ENCODE measurements at regions not wholly inside any gene's neighbourhood (a gene's known extent, or its start where the extent isn't known, plus 50 kb on each side); places are given as distances from the start of the nearest gene placed in this dataset.
"Not testable (repeated sequence)": the region's sequence is repeated elsewhere in the genome, so short reads cannot be mapped to it uniquely, and the experiment has no call there.

DNA sequence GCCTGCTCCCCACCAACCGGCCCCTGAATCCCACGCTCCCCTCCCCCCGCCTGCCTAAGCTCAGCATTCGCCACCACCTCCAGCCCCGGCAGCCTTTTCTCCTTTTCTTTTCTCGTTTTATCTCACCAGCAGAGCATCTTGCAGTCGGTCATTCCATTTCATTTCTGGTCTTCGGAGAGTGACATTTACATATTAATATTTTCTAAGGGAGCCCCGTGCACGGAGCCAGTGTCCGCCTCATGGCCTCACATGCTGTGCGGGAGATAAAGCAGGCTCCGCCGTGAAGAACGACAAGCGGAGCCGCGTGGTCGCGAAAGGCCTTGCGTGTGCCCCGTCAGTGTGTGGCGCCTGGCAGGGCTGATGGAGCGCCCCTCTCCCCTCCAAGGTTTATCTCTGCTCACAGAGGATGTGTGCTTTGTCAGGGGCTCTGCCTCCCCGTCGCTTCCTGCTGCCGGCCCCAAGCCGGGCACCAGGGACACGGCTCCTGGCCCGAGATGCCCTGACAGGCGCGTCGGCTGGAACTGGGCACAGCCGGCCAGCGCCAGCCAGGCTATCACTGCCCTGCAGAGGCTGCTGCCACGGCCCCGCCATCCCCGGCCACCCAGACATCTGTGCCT lies 95.5 kb upstream of the GSE1 start (continued):
- TF ChIP-seq, protein P1, sequence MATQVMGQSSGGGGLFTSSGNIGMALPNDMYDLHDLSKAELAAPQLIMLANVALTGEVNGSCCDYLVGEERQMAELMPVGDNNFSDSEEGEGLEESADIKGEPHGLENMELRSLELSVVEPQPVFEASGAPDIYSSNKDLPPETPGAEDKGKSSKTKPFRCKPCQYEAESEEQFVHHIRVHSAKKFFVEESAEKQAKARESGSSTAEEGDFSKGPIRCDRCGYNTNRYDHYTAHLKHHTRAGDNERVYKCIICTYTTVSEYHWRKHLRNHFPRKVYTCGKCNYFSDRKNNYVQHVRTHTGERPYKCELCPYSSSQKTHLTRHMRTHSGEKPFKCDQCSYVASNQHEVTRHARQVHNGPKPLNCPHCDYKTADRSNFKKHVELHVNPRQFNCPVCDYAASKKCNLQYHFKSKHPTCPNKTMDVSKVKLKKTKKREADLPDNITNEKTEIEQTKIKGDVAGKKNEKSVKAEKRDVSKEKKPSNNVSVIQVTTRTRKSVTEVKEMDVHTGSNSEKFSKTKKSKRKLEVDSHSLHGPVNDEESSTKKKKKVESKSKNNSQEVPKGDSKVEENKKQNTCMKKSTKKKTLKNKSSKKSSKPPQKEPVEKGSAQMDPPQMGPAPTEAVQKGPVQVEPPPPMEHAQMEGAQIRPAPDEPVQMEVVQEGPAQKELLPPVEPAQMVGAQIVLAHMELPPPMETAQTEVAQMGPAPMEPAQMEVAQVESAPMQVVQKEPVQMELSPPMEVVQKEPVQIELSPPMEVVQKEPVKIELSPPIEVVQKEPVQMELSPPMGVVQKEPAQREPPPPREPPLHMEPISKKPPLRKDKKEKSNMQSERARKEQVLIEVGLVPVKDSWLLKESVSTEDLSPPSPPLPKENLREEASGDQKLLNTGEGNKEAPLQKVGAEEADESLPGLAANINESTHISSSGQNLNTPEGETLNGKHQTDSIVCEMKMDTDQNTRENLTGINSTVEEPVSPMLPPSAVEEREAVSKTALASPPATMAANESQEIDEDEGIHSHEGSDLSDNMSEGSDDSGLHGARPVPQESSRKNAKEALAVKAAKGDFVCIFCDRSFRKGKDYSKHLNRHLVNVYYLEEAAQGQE (IDR thresholded peaks at IDR 0.05; ENCODE audit: low read depth, low read length), result no peak
- TF ChIP-seq, protein P2, sequence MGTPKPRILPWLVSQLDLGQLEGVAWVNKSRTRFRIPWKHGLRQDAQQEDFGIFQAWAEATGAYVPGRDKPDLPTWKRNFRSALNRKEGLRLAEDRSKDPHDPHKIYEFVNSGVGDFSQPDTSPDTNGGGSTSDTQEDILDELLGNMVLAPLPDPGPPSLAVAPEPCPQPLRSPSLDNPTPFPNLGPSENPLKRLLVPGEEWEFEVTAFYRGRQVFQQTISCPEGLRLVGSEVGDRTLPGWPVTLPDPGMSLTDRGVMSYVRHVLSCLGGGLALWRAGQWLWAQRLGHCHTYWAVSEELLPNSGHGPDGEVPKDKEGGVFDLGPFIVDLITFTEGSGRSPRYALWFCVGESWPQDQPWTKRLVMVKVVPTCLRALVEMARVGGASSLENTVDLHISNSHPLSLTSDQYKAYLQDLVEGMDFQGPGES (IDR thresholded peaks at IDR 0.05; ENCODE audit: low read depth, low read length), result no peak

DNA sequence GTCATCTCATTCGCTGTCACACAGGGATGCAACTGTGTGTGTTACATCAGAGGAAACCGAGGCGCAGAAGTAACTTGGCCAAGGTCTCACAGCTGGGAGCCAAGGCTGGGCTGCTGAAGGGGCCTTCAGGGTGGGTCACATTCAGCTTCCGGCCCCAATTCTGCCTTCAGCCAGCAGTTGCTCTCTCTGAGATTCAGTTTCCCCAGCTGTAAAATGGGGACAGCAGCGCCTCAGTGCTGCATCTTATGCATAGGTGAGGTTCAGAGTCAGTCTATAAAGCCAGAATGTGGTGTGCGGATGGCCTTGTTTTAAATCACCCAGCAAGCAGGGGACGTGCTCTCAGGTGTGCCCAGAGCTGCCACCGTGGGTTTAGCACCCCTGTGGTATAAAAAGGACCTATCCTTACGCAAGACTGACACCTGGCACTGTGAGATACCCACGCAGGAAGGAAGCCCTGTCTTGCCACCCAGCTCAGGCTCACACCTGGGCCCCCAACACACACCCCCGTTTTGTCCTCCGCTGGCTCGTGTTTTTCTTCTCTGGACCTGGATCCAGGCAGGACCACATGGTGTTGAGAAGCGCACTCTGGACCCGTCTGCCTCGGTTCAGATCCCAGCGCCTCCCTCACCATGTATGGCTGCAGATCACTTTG lies 94.6 kb upstream of the GSE1 start:
- Histone ChIP-seq H3F3A (replicated peaks; ENCODE audit: insufficient read depth) (no peaks in the 10 kb centered on the region), H3K27me3 (ENCODE audit: insufficient read depth) (no peaks in the 10 kb centered on the region), H3K79me2 (ENCODE audit: insufficient read depth) (no peaks in the 10 kb centered on the region), H3K4me3 (ENCODE audit: low read depth in 2 of 2, low read length in 1 of 2) (no peak overlapping the region), H3K9ac (no peak overlapping the region), H3K9me3 (no peaks in the 10 kb centered on the region), H3K9me2 (no peaks in the 10 kb centered on the region), H2AFZ (ENCODE audit: low read depth) (no peak overlapping the region), H3K4me1 (ENCODE audit: control insufficient read depth in 1 of 2, insufficient read depth in 2 of 2, low read depth in 1 of 2, low read length in 1 of 2) (peaks cover 24 to 35% of the 10 kb centered on the region in 2 experiments; a peak in 3 of 4 replicates), H3K36me3 (replicated peaks in 1 of 2; ENCODE audit: control insufficient read depth in 1 of 2, insufficient read depth in 2 of 2, low read length in 1 of 2) (no peaks in the 10 kb centered on the region), H3K27ac (ENCODE audit: low read depth in 2 of 2, low read length in 1 of 2) (no peak overlapping the region), H3K4me2 (no peak overlapping the region), H4K20me1 (ENCODE audit: insufficient read depth) (no peaks in the 10 kb centered on the region)
- DNase-seq, result no peak
- POLR2A ChIA-PET, result no interaction called here
- TF ChIP-seq JUND (IDR thresholded peaks at IDR 0.05), result no peak
- TF ChIP-seq FOXM1 (IDR thresholded peaks at IDR 0.05; ENCODE audit: low read depth), result no peak
- TF ChIP-seq EZH2phosphoT487 (IDR thresholded peaks at IDR 0.05; ENCODE audit: borderline replicate concordance, low read depth), result no peak
- TF ChIP-seq TCF12 (IDR thresholded peaks at IDR 0.05), result no peak
- TF ChIP-seq SMC3 (IDR thresholded peaks at IDR 0.05; ENCODE audit: low read depth, low read length), result no peak
- TF ChIP-seq ELF1 (IDR thresholded peaks at IDR 0.05), result no peak
- TF ChIP-seq, protein P3, sequence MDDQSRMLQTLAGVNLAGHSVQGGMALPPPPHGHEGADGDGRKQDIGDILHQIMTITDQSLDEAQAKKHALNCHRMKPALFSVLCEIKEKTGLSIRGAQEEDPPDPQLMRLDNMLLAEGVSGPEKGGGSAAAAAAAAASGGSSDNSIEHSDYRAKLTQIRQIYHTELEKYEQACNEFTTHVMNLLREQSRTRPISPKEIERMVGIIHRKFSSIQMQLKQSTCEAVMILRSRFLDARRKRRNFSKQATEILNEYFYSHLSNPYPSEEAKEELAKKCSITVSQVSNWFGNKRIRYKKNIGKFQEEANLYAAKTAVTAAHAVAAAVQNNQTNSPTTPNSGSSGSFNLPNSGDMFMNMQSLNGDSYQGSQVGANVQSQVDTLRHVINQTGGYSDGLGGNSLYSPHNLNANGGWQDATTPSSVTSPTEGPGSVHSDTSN (IDR thresholded peaks at IDR 0.05), result no peak
- TF ChIP-seq GABPA (IDR thresholded peaks at IDR 0.05; ENCODE audit: low read depth), result no peak
- TF ChIP-seq, protein P2 (IDR thresholded peaks at IDR 0.05; ENCODE audit: low read depth, low read length), result no peak
- TF ChIP-seq EP300 (IDR thresholded peaks at IDR 0.05; ENCODE audit: borderline replicate concordance in 1 of 2, low read depth in 1 of 2, low read length in 1 of 2), result no peak
- TF ChIP-seq NFIC (IDR thresholded peaks at IDR 0.05; ENCODE audit: borderline replicate concordance), result no peak
- CTCF ChIA-PET, result interaction anchor here (1.5 kb wide), 1 partner anchor 21 kb away, joined by 3 read pairs; no protein-coding TSS in a partner anchor
- WGBS (ENCODE audit: low lambda C conversion rate), result 89% methylated on average over 15 of the region's 17 CpGs

DNA sequence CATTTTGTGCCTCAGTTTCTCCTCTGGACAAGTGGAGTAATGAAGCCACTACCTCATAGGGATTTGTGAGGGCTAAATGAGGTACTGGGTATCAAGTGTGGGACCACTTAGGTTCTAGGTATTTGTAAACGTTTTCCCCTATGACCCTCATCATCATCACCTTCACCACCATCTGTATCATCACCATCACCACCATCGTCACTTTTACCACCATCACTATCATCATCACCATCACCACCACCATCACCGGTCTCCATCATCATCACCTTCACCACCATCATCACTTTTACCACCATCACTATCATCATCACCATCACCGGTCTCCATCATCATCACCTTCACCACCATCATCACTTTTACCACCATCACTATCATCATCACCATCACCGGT lies 94.1 kb upstream of the GSE1 start:
- H3K27ac ChIP-seq (ENCODE audit: low read depth in 2 of 2, low read length in 1 of 2); H3K9me2 ChIP-seq; DNase-seq; POLR2A ChIA-PET; H4K20me1 ChIP-seq (ENCODE audit: insufficient read depth); H3K27me3 ChIP-seq (ENCODE audit: insufficient read depth); H3K9ac ChIP-seq; H3K79me2 ChIP-seq (ENCODE audit: insufficient read depth); H2AFZ ChIP-seq (ENCODE audit: low read depth); CTCF ChIA-PET; H3F3A ChIP-seq (replicated peaks; ENCODE audit: insufficient read depth); H3K9me3 ChIP-seq; H3K36me3 ChIP-seq (replicated peaks in 1 of 2; ENCODE audit: control insufficient read depth in 1 of 2, insufficient read depth in 2 of 2, low read length in 1 of 2); H3K4me3 ChIP-seq (ENCODE audit: low read depth in 2 of 2, low read length in 1 of 2); H3K4me2 ChIP-seq: not testable (repeated sequence)
- 69% methylated on average over 5 of the region's 5 CpGs for whole genome bisulfite sequencing (ENCODE audit: low lambda C conversion rate)
- peaks cover 20 to 35% of the 10 kb centered on the region in 2 experiments; a peak in 3 of 4 replicates for H3K4me1 ChIP-seq (ENCODE audit: control insufficient read depth in 1 of 2, insufficient read depth in 2 of 2, low read depth in 1 of 2, low read length in 1 of 2)
